ENCODE measurements at regions not wholly inside any gene's neighbourhood (a gene's known extent, or its start where the extent isn't known, plus 50 kb on each side); places are given as distances from the start of the nearest gene placed in this dataset.

DNA sequence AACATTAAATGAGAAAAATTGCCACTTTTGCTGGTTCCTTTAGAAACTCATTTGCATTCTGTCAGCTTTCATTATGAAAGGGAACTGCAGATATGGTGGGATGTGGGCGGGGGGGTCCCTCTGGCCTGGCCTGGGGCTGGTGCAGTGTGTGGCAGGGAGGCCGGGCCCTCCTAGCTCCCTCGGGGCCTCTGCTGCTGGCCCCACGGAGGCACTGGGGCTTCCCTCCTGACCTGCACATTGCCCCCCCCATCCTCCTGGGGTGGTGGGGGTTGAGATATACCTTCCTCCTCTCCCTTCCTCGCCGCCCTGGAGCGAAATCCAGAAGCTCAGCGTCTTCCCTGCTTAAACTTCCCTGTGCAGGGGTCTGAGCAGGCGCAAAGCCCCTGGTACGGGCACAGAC is 1005.9 kb downstream of the BRD1 start:
- TF ChIP-seq EZH2phosphoT487 (IDR thresholded peaks at IDR 0.05; ENCODE audit: insufficient read depth, low read depth): no peak
- TF ChIP-seq EZH2 (IDR thresholded peaks at IDR 0.05; ENCODE audit: insufficient read depth, poor library complexity, severe bottlenecking): no peak
